Activated CD8-positive, alpha-beta memory T cell treated with anti-CD3 and anti-CD28 coated beads for 24 hours (primary cell): ENCODE measurements at regions not wholly inside any gene's neighbourhood (a gene's known extent, or its start where the extent isn't known, plus 50 kb on each side); places are given as distances from the start of the nearest gene placed in this dataset.

Experiments used
- DNase-seq: peaks from one replicate; pipeline ENCODE4 v3.0.0-alpha.2; 2020

DNA sequence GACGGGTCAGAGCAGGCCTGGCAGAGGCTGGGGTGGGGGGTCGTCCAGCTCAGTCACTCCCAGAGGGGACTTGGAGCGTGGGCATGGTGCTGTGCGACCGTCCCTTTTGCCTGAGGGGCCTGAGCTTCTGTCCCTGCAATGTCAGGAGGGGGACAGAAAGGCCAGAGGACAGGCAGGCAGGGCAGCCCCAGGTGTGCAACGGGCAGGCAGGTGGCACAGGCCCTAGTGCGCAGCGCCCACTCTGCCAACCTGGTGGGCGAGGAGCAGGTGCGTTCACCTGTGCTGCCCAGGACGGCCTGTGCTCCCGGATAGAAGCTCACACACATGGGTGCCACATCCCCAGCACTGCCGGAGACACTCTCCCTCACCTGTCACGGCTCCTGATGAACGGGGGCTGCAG, 78.7 kb upstream of the SLCO4A1 start:
- DNase-seq, result no peak

DNA sequence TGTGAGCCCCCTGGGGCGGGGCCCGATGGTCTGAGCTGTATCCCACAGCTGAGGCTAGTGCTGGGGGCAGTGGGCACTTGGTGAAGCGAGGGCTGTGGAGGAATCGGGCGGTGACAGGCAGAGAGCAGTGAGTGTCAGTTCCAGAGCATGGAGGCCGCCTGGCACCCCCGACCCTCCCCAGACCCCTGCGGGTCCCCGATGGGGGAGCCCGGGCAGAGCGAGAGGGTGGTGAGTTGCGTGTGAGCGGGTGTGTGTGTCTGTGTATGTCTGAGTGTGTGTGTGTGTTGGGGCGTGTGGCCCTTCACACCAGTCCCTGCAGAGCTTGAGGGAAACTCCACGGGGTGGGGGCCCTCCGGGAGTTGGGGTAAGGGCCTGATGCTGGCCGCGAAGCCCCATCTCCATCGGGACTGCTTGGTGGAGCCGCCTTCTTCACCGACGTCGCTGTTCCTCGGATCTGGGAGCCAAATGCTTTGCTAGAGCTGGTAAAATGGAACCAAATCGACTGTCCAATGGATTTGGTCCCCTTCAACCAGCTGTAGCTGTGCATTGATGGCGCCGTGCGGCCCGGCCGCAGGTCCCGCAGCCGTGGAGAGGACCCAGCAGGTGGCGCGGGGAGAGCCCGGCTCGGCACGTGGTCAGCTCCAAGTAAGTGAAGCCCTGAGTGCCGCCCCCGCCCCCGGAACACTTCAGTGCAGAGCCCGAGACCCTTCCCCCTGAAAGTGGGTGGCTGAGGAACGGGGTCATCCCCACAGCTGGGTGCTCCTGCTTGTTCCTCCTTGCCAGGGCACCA, 77.7 kb upstream of the SLCO4A1 start:
- DNase-seq, result no peak

DNA sequence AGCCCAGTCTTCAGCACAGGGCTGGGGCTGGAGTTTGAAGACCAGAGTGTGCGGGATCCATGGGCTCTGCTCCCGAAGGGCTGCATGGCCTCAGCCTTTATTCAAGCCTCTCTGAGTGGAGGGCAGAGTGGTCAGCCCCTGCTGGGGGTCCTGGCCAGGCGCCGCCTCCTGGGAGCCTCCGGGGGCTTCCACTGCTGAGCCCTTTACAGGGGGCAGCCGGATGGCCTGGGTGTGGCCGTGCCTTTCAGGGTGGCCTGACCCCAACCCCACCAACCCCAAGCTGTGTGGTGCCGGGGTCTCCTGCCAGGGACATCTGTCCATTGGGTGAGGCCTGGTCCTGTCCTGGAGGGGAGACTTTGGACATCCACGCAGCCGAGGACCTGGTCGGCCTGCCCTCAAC, 76.0 kb upstream of the SLCO4A1 start:
- DNase-seq, result no peak

DNA sequence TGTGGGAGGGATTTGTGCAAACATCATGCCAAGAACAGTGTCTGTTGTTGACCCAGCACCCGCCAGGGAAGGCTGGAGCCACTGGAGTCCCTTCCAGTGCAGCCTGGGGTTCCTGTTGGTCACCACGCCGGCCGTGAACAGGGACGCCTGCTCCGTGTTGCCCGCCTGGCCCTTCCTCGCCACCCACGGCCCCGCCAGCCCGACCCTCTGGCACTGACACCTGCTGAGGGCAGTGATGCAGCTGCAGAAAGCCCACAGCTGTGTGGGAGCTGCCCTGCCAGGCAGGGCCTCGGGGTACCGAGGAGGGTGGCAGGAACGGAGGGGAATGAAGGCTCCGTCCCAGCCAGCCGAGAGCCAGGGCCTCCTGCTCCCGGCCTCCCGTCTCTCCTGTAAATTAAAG, 75.5 kb upstream of the SLCO4A1 start:
- no peak for DNase-seq

DNA sequence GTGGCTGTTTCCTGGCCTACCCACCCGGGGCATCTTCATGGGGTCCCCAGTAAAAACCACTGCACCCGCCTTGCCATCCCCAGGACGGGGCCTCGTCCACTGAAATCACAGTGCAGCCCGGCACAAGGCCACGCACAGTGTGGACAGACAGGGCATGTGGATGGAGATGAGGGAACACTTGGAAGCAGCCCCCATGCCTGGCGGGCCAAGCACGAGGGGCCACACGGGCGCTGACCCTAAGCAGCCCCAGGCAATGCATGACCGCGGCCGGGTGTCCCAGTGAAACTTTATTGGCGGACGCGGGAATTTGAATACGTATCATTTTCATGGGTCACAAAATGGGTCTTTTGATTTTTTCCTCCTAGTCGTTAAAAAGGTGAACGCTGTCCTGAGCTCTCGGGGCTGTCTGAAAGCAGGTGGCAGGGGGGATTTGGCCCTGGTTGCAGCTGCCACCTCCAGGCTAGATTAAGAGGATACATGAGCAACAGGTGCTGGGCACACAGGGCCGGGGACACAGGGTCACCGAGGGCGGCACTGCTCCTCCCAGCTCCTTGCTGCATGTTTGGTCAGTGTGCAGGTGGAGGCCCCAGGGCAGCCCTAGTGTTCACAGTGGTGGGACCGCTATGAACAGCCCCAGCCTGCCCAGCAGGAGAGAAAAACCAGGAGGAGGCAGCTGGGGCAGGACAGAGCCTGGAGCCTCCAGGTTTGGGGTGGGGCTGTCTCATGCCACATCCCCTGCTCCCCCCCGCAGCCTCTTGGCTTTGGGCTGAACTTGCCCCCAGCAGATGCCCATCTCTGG, 74.9 kb upstream of the SLCO4A1 start:
- DNase-seq, result no peak

DNA sequence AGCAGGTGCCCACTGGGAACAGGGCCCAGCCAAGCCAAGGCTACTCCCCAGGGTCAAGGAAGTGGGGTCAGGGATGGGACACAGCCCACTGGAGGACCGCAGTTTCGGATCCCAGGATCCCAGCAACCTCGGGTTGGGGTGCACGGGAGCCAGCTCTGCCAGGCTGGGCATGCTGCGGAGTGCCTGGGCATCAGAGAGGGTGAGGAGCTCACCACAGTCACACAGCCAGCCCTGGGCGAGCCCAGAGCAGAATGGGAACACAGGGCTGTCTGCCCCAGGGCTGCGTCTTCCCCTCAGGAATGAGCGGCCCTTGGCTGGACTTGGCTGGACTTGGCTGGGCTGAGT, 74.3 kb upstream of the SLCO4A1 start:
- DNase-seq, result no peak

DNA sequence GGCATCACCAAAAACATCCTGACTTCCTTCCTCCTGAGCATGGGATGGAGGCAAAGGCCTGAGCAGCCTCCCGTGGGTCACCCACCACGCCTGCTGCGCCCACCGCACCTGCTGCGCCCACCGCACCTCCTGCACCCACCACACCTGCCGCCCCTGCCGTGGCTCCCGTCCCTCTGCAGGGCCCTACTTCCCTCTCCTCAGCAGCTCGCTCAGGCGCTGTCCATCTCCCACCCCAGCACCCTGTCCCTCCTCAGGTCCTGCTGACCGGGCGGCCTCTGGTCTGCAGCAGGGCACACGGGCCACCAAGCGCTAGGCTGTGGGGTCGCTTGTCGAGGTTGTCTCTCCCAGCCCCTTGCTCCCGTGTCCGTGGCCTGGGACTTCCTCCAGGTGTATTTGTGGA, 72.7 kb upstream of the SLCO4A1 start:
- no peak for DNase-seq

DNA sequence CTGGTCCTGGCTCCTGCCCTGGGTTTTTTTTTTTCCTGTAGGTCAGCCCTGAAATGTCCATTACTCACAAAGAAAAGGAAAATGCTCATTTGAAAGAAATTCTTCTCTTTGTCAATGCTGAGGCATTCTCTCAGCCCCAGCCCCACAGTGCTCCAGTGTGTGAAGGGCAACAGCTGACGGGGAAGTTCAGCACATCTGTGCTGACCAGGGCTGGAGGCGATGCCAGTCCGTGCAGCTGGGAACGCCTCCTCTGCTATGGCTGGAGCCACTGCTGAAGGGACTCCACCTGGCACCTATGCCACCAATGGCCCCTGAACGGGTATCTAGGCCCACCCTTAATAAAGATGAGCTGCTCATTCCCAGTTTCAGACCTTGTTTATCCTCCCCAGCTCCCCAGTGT, 71.9 kb upstream of the SLCO4A1 start:
- DNase-seq, result no peak

DNA sequence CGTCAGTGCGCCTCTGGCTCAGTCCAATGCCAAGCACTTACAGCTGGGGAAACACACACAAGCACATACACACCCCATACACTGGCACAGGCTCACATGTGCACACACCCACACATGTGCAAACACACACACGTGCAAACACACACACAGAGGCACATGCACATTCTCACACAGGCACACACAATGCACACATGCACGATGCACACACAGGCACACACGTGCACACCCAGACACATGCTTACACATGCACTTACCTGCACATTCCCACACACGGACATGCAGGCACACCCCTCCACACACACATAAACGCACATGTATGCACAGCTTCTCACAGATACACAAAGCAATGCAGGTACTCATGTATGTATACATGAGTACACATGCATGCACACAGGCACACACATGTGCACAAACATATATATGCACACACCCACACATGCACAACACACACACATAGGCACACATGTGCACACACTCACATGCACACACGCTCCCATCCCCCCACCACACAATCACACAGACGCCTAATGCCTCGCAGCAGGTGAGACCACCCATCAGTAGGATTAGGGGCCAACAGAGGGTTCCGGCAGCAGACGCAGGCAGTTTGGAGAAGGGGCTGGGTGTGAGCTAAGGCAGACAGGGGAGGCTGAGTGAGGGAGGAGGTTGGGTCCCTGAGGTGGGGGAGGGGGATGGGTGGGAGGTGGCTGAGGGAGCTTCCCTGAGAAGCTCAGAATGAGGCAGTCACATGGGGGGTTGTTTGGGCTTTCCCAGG, 71.2 kb upstream of the SLCO4A1 start:
- no peak for DNase-seq

DNA sequence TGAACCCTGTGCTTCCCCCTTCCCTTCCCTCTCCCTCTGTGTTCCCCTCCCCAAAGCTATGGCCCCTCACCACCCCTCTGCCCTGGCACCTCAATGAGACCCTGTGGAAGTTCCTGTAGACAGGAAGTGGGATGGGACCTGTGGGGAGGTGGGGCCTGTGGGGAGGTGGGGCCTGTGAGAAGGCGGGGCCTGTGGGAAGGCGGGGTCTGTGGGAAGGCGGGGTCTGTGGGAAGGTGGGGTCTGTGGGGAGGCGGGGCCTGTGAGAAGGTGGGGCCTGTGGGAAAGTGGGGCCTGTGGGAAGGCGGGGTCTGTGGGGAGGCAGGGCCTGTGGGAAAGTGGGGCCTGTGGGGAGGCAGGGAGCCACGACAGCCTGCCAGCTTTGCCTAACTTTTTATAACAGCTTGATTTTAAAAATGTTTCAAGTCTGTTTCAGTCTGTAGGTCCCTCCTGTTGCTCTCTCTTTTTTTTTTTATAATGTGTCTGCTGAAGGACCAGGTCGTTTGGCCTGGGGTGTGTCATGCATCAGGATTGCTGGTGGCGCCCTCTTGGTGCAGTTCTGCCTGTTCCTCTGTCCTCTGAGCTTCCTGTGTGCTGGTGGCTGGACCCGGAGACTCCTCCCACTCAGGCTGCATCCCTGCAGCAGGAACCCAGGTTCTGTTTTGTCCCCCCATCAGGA, 70.5 kb upstream of the SLCO4A1 start:
- no peak for DNase-seq

DNA sequence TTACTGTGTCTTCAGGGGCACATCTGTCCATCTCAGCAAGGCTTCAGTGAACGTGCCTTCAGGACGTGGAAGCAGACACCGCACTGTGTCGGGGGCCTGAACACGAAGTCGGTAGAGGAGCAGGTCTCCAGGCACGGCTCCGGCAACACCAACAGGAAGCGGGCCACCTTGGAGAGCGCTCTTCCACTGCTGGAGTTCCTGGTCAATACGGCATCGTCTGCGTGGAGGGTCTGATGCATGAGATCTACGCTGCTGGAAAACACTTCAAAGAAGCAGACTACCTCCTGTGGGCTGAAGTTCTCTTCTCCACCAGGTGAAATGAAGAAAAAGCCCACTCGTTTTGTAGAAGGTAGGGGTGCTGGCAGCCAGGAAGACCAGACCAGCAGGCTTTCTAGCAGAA, 69.3 kb upstream of the SLCO4A1 start:
- no peak for DNase-seq

DNA sequence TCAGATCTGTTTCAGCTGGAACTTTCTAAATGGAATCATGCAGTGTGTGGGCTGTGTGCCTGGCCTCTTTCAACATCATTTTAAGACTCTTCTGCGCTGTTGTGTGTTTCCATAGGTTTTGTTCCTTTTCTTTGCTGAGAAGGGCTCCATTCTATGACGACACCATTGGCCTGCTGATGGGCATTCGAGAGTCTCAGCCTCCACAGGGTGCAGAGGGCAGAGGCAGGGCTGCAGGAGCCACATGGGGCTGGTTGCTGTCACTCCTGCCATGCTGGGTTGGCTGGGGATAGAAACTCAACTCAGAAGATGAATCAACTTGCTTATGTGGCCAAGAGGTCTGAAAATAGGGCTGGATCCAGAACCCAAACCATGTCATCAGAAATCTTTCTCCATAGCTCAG, 68.5 kb upstream of the SLCO4A1 start:
- DNase-seq, result no peak

DNA sequence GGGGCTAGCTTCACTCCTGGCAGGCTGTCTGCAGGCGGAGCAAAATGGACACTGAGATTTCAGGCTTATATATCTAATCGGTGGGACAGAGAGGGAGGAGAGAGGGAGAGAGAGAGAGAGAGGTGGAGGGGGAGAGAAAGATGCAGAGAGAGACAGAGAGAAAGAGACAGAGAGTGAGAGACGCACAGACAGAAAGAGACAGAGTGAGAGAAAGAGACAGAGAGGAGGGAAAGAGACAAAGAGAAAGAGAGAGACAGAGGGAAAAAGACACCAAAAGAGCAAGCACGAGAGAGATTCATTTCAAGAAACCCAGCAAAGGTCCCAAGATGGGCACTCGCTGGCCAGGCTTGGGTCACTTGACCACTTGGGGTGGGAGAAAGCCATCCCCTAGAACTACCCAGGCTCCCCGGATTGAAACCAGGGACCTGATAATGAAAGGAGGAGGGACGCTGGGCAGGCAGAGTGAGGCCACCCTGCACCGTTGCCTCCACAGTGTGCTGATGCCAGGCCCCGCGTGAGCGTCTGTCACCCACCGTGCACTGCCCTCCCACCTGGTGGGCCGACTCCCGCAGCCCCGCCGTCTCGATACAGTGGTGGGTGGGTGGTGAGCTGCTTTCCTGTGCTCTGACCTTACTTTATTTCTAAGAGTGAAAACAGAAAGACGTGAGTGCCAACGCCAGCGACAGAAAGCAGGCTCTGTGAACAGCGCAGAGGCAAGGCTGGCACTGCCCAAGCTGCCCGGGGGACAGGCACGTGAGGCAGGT, 67.9 kb upstream of the SLCO4A1 start:
- no peak for DNase-seq

DNA sequence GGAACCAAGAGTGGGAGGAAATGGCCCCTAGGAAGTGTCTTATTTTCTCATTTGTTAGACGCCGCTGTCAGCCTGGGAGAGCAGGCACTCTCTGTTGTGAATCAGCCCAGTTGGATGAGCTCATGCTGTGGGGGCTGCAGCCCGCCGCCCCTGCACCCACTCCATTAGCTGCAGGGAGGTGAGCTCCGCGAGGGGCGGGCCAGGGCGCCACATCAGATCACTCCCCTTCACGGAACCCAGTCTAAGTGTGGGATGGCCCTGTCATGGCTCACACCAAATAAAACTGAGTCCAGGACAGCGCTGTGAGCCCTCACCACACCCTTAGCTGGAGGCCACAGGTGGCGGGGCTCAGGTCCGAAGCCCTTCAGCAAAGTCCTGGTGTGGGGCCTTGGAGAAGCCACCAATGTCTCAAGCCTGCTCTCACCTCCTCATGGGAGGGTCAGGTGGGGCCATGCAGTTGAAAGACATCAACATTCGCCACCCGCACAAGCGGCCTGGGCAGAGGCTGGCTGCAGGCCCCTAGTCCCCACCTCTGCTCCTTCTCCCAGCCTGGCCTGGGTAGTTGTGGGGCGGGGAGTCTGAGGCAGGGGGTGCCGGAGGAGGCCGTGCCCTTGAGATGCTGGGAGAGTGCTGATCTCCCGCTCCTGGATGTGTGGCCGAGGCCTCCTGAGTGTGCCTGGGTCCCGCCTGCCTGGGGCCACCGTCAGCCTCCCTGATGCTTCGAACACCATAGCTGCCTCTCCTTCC, 66.2 kb upstream of the SLCO4A1 start:
- no peak for DNase-seq

DNA sequence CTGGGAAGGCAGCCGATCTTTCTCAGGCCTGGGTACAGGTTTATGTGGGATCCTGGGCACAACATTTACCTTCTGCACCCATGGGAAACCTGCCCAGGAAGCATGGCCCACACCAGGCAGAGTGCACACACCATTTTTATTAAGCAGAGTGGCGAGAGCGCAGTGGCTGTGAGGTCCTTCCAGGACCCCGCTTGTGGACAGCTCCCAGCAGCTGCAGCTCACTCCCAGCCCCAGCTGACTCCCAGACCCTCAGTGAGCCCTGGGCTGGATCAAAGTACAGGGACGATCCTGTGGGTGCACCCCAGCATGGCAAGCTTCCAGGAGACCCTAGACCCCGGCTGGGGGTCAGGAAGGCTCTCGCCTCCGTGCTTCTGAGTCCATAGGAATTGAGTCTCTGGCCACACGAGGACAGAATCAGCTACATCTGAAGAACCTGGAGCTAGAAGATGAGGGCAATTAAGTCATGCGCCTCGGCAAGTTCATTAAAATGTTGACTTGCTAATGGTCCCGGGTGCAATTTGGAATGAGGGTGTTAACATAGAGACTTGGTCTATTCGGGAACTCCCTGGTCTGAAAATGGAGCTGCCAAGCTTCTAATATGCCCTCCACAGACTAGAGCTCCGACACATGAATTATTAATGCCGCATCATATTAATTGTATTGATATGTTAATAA, 65.4 kb upstream of the SLCO4A1 start:
- no peak for DNase-seq

DNA sequence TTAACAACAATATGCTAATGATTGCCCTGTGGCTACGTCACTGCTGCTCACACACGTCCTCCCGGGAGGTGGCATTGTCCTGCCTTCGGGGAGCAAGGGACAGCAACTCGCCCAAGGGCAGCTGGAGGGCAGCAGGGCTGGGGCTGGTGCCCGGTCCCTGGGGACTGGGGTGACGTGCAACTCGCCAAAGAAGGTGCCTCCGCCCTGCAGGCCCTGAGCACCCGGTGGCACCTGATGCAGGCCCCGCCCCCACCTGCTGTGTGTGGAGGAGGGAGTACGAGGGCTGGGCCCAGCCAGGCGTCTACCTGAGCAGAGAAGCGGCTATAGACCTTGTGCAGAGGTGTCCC, 64.8 kb upstream of the SLCO4A1 start:
- no peak for DNase-seq

DNA sequence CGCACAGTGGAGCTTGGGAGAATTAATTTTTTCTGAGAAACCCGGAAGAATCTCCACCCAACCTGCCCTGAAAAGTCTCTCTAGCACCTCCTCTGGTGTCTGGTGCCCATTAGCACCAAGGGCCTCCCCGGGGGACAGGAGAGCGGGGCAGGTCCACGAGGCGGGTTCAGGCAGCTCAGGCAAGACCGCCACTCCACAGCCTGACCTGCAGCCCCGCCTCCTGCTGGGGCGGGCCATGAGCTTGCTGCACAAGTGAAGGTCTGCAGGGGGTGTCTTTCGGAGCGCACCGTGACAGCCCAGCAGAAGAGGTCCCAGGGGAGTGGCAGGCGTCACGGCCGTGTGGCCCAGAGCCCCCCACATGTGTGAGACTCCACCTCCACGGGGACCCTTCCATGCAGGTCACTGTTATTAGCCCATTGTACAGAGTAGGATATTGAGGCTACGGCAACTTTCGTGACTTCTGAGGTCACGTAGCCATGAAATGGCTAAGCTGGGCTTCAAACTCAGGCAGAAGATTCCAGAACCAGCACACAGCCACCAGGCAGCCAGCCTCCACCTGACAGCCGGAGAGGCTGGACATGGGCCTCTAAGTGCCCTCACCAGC, 63.9 kb upstream of the SLCO4A1 start:
- DNase-seq, result no peak

DNA sequence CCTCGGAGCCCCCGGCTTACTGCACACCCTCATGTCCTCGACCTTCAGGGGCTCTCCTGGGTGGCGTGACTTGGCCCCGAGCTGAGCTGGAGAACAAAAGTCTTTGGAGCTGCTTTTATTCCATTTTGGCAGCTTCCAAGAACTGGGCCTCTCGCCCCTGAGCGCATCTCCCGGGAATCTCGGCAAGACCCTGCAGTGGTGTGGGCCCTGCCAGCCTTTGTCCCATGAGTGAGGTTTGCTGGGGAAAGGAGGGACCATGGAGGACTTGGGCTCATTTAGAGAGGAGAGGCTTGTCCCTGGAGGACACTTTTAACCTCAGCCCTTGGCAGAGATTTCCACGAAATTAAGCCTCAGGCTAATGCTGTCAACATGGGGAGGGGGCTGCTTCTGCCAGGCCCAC, 62.3 kb upstream of the SLCO4A1 start:
- no peak for DNase-seq

DNA sequence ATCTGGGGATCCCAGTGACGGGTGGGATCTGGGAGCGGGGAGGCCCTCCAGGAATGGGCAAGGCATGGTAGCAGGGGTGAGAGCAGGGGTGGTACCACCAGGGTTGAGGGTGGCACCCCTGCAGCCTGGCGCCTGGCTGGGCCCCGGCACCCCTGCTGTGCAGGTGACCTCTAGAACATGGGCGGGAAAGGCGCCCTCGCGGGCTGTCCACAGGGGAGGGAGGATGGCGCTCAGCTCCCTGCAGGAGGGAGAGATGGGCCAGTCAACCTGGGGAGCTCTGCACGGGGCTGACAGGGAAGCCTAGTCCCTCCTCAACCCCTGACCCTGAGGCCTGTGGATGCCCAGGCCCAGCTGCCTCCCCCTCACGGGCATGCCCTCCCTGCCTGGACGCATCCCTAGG, 61.6 kb upstream of the SLCO4A1 start:
- no peak for DNase-seq

DNA sequence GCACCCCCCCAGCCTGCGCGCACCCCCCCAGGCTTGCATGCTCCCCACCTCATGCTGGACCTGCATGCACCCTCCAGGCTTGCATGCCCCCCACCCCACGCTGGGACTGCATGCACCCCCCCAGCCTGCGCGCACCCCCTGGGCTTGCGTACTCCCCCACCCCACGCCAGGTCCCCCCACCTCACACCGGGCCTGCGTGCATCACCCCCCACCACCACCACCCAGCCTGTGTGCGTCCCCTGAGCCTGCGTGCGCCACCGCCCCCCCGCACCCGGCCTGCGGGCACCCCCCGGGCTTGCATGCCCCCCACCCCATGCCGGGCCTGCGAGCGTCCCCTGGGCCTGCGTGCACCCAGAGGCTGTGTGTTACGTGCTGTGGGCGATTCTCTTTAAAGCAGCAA, 61.0 kb upstream of the SLCO4A1 start:
- DNase-seq, result no peak

DNA sequence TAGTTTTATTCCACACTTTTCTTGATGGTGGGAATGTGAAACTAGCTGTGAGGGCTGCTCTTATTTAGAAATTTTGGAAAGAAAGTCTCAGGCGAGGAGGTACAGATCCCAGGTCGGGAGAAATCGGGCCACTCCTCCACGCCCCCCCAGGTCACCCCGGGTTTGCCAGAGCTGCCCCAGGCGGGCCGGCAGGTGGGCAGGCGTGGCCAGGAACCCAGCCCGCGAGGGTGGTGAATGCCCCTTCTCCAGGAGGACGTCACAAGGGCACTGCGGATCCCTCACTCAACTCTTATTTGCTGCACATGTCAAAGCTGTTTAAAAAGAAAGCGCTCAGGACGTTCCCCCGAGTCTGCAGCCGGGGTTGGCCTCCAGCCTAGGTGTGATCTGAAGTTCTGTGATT, 60.5 kb upstream of the SLCO4A1 start:
- no peak for DNase-seq
